ENCODE measurements at regions not wholly inside any gene's neighbourhood (a gene's known extent, or its start where the extent isn't known, plus 50 kb on each side); places are given as distances from the start of the nearest gene placed in this dataset.

DNA sequence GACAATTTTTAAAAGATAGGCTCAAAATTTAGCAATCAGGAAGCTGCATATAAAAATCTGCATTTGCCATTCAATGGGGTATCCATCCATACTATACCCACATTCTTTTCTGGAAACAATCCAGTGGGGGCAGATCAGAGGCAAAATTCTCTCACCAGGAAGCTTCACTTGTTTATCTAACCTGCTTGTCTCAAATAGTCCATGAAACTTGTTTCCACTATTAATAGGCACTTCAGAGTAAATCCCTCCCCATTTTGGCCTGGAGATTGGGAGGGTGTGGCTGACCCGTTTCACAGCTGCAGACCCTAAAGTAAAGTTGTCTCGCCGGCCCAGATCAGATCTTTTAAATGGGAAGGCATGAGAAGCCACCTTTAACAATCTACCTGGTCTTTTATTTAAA, 139.4 kb upstream of the CPNE8 start:
- ChIA-PET CTCF (no interaction called here), POLR2A (no interaction called here)
- H4K20me1 ChIP-seq (replicated peaks; ENCODE audit: control insufficient read depth, extremely low read depth, insufficient read depth, low read length) = no peaks in the 10 kb centered on the region
- no peak overlapping the region for H3K4me2 ChIP-seq (ENCODE audit: insufficient read depth, low read length)
- intact Hi-C loops (cut with micrococcal nuclease) = no loop called here
- FAIRE-seq (no peak), DNase-seq (ENCODE audit: low read depth, low spot score) (no peak)
- no peak overlapping the region for H3K4me3 ChIP-seq (replicated peaks in 1 of 3; ENCODE audit: insufficient read depth in 1 of 3, low read depth in 1 of 3, low read length in 3 of 3)
- TF ChIP-seq MYC (IDR thresholded peaks at IDR 0.05; ENCODE audit: low read depth, low read length) (no peak), POLR2A (IDR thresholded peaks at IDR 0.05; ENCODE audit: low read depth, low read length) (no peak), GATA2 (IDR thresholded peaks at IDR 0.05; ENCODE audit: insufficient read depth, insufficient read length, low read depth, low read length) (no peak), FOS (IDR thresholded peaks at IDR 0.05; ENCODE audit: borderline replicate concordance, insufficient read depth, low read length) (no peak), JUN (IDR thresholded peaks at IDR 0.05; ENCODE audit: borderline replicate concordance, insufficient read depth, insufficient read length, low read depth) (no peak), MAX (IDR thresholded peaks at IDR 0.05; ENCODE audit: insufficient read depth, insufficient read length) (no peak), EZH2 (IDR thresholded peaks at IDR 0.05; ENCODE audit: borderline replicate concordance, low read depth, low read length, severe bottlenecking) (no peak), POLR2AphosphoS5 (IDR thresholded peaks at IDR 0.05; ENCODE audit: insufficient read depth, low read depth, low read length) (no peak)
- TF ChIP-seq, protein P1, sequence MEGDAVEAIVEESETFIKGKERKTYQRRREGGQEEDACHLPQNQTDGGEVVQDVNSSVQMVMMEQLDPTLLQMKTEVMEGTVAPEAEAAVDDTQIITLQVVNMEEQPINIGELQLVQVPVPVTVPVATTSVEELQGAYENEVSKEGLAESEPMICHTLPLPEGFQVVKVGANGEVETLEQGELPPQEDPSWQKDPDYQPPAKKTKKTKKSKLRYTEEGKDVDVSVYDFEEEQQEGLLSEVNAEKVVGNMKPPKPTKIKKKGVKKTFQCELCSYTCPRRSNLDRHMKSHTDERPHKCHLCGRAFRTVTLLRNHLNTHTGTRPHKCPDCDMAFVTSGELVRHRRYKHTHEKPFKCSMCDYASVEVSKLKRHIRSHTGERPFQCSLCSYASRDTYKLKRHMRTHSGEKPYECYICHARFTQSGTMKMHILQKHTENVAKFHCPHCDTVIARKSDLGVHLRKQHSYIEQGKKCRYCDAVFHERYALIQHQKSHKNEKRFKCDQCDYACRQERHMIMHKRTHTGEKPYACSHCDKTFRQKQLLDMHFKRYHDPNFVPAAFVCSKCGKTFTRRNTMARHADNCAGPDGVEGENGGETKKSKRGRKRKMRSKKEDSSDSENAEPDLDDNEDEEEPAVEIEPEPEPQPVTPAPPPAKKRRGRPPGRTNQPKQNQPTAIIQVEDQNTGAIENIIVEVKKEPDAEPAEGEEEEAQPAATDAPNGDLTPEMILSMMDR (IDR thresholded peaks at IDR 0.05; ENCODE audit: extremely low read depth in 1 of 2, insufficient read depth in 1 of 2, low read depth in 1 of 2, low read length in 2 of 2) = no peak
- H3K4me1 ChIP-seq (ENCODE audit: control insufficient read depth, extremely low read depth, insufficient read depth, low read length) = no peaks in the 10 kb centered on the region
- H3K27ac ChIP-seq (ENCODE audit: insufficient read depth, low read depth, low read length) = no peak overlapping the region
- no peaks in the 10 kb centered on the region for H3K79me2 ChIP-seq (ENCODE audit: control insufficient read depth, insufficient read depth, low read length)
- BruUV-seq (replicated peaks) = no TSS peak
- H3K36me3 ChIP-seq (ENCODE audit: control insufficient read depth in 2 of 2, extremely low read depth in 1 of 2, insufficient read depth in 2 of 2, low read length in 2 of 2) = no peaks in the 10 kb centered on the region
- no peaks in the 10 kb centered on the region for H3K9me1 ChIP-seq (replicated peaks; ENCODE audit: control insufficient read depth, extremely low read depth, insufficient read depth, low read length)
- H3K27me3 ChIP-seq (ENCODE audit: control insufficient read depth in 2 of 2, insufficient read depth in 2 of 2, low read length in 2 of 2) = no peaks in the 10 kb centered on the region
- H2AFZ ChIP-seq (ENCODE audit: low read depth, low read length) = no peak overlapping the region
- H3K9ac ChIP-seq (replicated peaks; ENCODE audit: extremely low read depth, insufficient read depth, low read length) = no peak overlapping the region
- no peaks in the 10 kb centered on the region for H3K9me3 ChIP-seq (replicated peaks; ENCODE audit: control insufficient read depth, insufficient read depth, low read length)
- dilution Hi-C loops (cut with MboI; ENCODE audit: extremely low pct_ligation_motif_present, low sequenced_read_pairs) = no loop called here

Measured in endothelial cell of umbilical vein (primary cell).